EH (cell line): ENCODE measurements at regions not wholly inside any gene's neighbourhood (a gene's known extent, or its start where the extent isn't known, plus 50 kb on each side); places are given as distances from the start of the nearest gene placed in this dataset.
"Not testable (repeated sequence)": the region's sequence is repeated elsewhere in the genome, so short reads cannot be mapped to it uniquely, and the experiment has no call there.

Source experiments
- DNase-seq: peaks from one replicate; pipeline ENCODE4 v3.0.0-alpha.2; 2015; ENCODE audit warnings: low read depth

- peak; percentile 10 for DNase-seq
These were observed 111.2 kb downstream of the CAPZA3 start for GRCh38 chr12:18849080-18849479.

GRCh38 chr12:18849761-18850160, 111.8 kb downstream of the CAPZA3 start:
- peak; percentile 34 for DNase-seq

DNA sequence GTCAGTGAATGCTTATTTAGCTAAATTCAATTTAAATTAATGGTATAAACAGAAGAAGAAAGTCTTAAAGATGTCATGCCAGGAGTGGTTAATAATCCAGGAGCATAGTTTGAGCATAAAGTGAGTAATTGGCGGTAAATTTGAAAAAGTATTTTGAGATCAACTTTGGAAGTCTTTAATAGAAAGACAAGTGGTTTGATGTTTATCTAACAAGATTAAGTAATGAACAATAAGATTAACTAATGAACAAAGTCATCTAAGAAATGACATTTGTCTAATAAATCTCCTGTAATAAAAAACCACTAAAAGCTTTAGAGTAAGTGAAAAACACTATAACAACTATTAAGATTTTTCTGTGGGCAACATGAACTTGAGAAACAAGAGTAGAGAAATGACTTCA, 112.8 kb downstream of the CAPZA3 start:
- DNase-seq: no peak

DNA sequence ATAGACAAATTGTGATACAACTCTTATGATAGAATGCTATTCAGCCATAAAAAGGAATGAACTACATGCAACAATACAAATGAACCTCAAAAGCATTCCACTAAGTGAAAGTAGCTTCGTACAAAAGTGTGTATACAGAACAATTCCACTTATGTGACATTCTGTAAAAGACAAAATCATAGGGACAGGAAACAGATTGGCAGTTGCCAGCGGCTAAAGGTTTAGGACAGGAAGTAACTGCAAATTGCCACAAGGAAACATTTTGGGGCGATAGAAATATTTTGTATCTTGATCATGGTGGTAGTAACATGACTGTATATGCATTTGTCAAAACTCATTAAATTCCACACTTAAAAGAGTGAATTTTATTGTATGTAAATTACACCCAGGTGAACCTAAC, 113.4 kb downstream of the CAPZA3 start:
- DNase-seq: no peak

GRCh38 chr12:18853570-18854366, 115.8 kb downstream of the CAPZA3 start:
- DNase-seq: no peak

DNA sequence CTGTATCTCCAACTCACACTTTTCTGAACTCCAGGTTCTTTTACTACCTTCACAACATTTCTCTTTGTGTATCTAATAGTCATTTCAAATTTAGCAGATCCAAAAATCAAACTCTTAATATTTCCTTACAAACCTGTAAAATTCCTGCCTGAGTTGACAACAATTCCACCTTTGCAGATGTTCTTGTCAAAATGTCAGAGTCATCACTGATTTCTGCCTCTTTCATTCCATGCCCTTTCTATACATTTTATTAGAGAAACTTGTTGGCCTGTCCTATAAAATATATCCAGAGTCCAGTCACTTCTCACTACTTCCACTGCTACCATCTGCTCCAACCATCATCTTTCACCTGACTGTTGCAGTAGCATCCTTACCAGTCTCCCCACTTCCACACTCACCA, 119.7 kb downstream of the CAPZA3 start:
- no peak for DNase-seq

- DNase-seq: no peak
These were observed 121.5 kb downstream of the CAPZA3 start for GRCh38 chr12:18859400-18859799.

GRCh38 chr12:18861287-18861858, 123.5 kb downstream of the CAPZA3 start:
- DNase-seq: peak; percentile 49

GRCh38 chr12:18863769-18864500, 126.0 kb downstream of the CAPZA3 start:
- no peak for DNase-seq

- DNase-seq: peak; percentile 77
These were observed 127.1 kb downstream of the CAPZA3 start for GRCh38 chr12:18864900-18865561.

DNA sequence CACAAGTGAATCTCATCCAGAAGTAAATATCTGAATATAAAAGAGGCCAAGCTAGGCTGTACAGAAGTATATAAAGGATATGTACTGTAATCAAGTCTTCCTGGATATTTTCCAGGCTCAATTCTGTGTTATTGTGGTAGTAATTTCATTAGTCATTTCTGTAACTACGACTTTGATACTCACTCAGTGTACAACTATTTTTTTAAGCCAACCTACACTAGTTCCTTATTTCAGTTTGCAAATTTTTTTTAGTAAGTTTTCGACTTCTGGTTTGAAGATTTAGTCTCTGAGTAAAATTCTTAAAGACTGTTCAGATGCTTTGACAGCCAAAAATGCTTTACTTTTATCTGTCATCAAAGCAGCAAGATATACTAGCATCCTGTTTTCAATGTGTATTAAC, 130.8 kb downstream of the CAPZA3 start:
- peak; percentile 52 for DNase-seq

- no peak for DNase-seq
These were observed 134.9 kb downstream of the CAPZA3 start for GRCh38 chr12:18872770-18873169.

- DNase-seq: no peak
These were observed 140.8 kb downstream of the CAPZA3 start for GRCh38 chr12:18878676-18879180.

DNA sequence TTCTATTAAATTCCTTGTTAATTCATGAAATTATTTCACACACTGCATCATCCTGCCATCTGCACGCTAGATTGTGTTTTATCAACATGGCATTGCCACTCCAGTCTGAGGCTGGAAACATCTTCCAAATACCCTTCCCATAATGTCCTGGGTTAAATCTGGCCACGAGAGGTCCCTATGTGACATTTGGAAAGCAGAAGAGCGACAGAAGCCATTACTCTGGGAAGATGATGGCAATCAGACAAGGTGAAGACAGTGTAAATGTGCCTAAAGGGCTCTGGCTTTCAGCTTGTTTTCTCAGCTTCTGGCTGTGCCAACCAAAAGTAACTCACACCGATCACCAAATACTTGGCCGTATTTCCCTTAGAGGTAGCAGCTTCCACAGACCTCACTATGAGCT, 144.8 kb downstream of the CAPZA3 start:
- no peak for DNase-seq

DNA sequence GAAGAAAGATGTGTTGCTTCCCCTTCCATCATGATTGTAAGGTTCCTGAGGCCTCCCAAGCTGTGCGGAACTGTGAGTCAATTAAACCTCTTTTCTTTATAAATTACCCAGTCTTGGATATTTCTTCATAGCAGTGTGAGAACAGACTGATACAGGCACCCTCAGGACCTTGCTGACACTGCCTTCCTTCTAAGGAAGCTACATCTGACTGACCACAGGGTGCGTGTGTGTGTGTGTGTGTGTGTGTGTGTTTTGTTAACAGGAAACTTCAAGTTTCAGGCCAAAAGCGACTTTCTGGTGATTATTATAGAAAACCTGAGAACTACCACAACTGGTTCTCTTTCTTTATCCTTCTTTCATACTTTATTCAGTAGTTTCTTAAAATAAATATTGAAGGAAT, 149.0 kb downstream of the CAPZA3 start:
- peak; percentile 7 for DNase-seq

- DNase-seq: no peak
These were observed 149.4 kb downstream of the CAPZA3 start for GRCh38 chr12:18887368-18887767.

- DNase-seq: no peak
These were observed 150.1 kb downstream of the CAPZA3 start for GRCh38 chr12:18888047-18888446.

DNA sequence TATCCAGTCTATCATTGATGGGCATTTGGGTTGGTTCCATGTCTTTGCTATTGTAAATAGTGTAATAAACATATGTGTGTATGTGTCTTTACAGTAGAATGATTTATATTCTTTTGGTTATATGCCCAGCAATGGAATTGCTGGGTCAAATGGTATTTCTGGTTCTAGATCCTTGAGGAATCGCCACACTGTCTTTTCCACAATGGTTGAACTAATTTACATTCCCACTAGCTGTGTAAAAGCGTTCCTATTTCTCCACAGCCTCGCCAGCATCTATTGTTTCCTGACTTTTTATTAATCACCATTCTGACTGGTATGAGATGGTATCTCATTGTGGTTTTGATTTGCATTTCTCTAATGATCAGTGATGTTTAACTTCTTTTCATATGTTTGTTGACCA, 152.7 kb downstream of the CAPZA3 start:
- not testable (repeated sequence) for DNase-seq

DNA sequence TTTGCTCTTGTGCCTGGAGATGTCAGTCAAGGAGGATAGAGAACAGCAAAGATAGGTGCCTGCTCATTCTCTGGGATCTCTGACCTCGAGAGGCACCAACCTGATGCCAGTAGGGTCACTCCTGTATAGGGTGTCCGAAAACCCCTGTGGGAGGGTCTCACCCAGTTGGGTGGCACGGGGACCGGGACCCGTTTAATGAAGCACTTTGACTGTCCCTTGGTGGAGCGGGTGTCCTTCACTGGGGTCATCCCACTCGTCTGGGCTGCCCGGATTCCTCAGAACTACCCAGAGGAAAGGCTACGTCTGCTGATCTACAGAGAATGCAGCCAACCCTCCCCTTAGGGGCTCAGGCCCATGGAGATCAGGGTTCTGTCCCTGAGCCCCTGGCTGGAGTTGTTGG, 157.6 kb downstream of the CAPZA3 start:
- DNase-seq: no peak

GRCh38 chr12:18895946-18896345, 158.0 kb downstream of the CAPZA3 start:
- peak; percentile 2 for DNase-seq

GRCh38 chr12:18897823-18898222, 159.9 kb downstream of the CAPZA3 start:
- peak; percentile 11 for DNase-seq

DNA sequence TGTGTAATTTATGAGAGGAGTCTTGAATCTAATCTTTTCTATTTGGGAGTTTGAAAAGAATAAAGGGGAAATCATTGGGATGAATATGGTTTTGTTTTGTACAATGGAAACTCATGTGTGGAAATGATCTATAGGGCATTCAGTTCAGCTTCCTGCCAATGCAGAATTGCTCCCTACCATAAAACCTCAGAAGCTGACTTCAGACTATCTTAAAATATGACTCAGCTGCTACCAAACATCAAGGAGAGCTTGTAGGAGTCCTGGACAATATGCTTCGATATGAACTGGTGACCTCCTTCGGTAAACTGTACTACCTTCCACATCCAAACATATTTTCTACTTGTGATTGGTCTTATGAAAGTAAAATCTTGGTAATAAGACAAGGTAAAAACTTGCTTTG, 160.6 kb downstream of the CAPZA3 start:
- DNase-seq: no peak
